Kidney (tissue), 13 donors: ENCODE measurements at regions not wholly inside any gene's neighbourhood (a gene's known extent, or its start where the extent isn't known, plus 50 kb on each side); places are given as distances from the start of the nearest gene placed in this dataset.

Experiments
- DNase-seq, 5 donors: peaks; one replicate each; pipeline ENCODE4 v3.0.0-alpha.2; 2013 to 2020
- FAIRE-seq: peaks from 2 replicates; lab custom pipeline; 2012; peaks lifted over from hg19 to GRCh38; lab: Jason Lieb, UNC
- H3K27ac ChIP-seq, 2 donors: one replicate each; pipeline ENCODE4 v1.7.0; 2013; ENCODE audit warnings: low read depth in 2 of 2, low read length in 2 of 2, inconsistent platforms in 1 of 2
- H3K27me3 ChIP-seq: one replicate; pipeline ENCODE4 v1.7.1; 2013; ENCODE audit warnings: low read length, inconsistent platforms; ENCODE audit not compliant: control insufficient read depth, insufficient read depth
- H3K36me3 ChIP-seq, 3 donors: one replicate each; pipeline versions ENCODE4 v1.7.0 to v1.7.1; 2013; ENCODE audit warnings: low read length in 3 of 3, control low read depth in 1 of 3, inconsistent platforms in 1 of 3; ENCODE audit not compliant: insufficient read depth in 3 of 3, control insufficient read depth in 2 of 3
- H3K4me1 ChIP-seq, 3 donors: one replicate each; pipeline versions ENCODE4 v1.7.0 to v1.7.1; 2013; ENCODE audit warnings: low read length in 3 of 3, inconsistent platforms in 1 of 3, low read depth in 1 of 3; ENCODE audit not compliant: control insufficient read depth in 2 of 3, insufficient read depth in 2 of 3
- H3K4me3 ChIP-seq, 3 donors: one replicate each; pipeline versions ENCODE4 v1.7.0 to v1.8.1; 2013; ENCODE audit warnings: low read length in 3 of 3, control low read depth in 1 of 3, inconsistent platforms in 1 of 3
- H3K9ac ChIP-seq, 3 donors: one replicate each; pipeline versions ENCODE4 v1.7.0 to v1.7.1; 2013; ENCODE audit warnings: low read length in 3 of 3, control low read depth in 1 of 3, inconsistent platforms in 1 of 3
- H3K9me3 ChIP-seq, 3 donors: one replicate each; pipeline versions ENCODE4 v1.7.0 to v1.7.1; 2013; ENCODE audit warnings: low read length in 3 of 3, control low read depth in 1 of 3, inconsistent platforms in 1 of 3; ENCODE audit not compliant: control insufficient read depth in 2 of 3, insufficient read depth in 1 of 3
- CTCF ChIP-seq: IDR thresholded peaks from 3 replicates; pipeline ENCODE4 v1.5.1; 2012; ENCODE audit warnings: mild to moderate bottlenecking, moderate library complexity, borderline replicate concordance; ENCODE audit not compliant: insufficient read depth; ENCODE audit errors: extremely low read depth
- intact Hi-C: fragments of 100-400 bp; cut with DNase I; formaldehyde crosslinking; loops from one replicate; pipeline ENCODE4 v1.11.1; 2022
- donor health status: control.
- donor health status: control.
- donor health status: control.
- donor health status: control.
- donor health status: control.
- donor health status: DM: yes; HTN: yes; CAD: no.
- donor health status: Normal renal cell carcinoma (clear cell type).

GRCh38 chr16:25628766-25629165, 63.0 kb upstream of the HS3ST4 start:
- no peak overlapping the region for H3K9ac ChIP-seq
- TF ChIP-seq CTCF: no peak
- no peak for FAIRE-seq
- no peaks in the 10 kb centered on the region for H3K27me3 ChIP-seq
- no peak for DNase-seq
- no peaks in the 10 kb centered on the region for H3K4me1 ChIP-seq
- H3K36me3 ChIP-seq: no peaks in the 10 kb centered on the region
- intact Hi-C loops: no loop called here
- H3K9me3 ChIP-seq: peaks cover 0 to 9% (median 0%) of the 10 kb centered on the region in 3 donors
- no peak overlapping the region for H3K27ac ChIP-seq
- no peak overlapping the region for H3K4me3 ChIP-seq

- Histone ChIP-seq H3K4me3 (no peak overlapping the region), H3K27ac (no peak overlapping the region), H3K27me3 (no peaks in the 10 kb centered on the region), H3K9ac (no peak overlapping the region), H3K36me3 (no peaks in the 10 kb centered on the region), H3K4me1 (no peaks in the 10 kb centered on the region), H3K9me3 (peaks cover 0 to 9% (median 0%) of the 10 kb centered on the region in 3 donors)
- no peak for TF ChIP-seq CTCF
- DNase-seq (no peak), FAIRE-seq (no peak)
- intact Hi-C loops: no loop called here
Measured at GRCh38 chr16:25627641-25628040, 64.1 kb upstream of the HS3ST4 start.

- DNase-seq: no peak
- Histone ChIP-seq H3K9me3 (peaks cover 0 to 9% (median 0%) of the 10 kb centered on the region in 3 donors), H3K4me1 (no peaks in the 10 kb centered on the region), H3K36me3 (no peaks in the 10 kb centered on the region), H3K4me3 (no peak overlapping the region), H3K27ac (no peak overlapping the region), H3K9ac (no peak overlapping the region), H3K27me3 (no peaks in the 10 kb centered on the region)
- FAIRE-seq: no peak
- intact Hi-C loops: no loop called here
- TF ChIP-seq CTCF: no peak
Measured at GRCh38 chr16:25626172-25626571, 65.6 kb upstream of the HS3ST4 start.

DNA sequence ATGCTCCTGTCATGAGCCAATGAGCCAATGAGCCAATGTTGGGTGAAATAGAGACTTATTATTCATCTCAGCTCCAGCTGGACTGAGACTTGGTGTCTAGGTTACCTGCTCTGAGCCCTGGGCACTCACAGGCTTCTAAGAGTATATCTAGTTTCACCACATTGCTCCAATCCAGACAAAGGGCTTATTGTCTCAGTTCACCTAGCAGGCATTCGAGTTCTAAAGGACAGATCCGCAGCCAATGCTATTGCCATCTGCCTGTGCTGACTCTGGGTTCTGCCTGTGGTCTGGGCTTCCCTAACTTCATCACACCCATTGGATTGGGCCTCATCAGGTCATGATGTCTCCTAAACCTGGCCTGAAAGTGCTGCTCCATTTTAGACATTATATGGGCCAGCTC, 66.1 kb upstream of the HS3ST4 start:
- DNase-seq: peak in 1 of 5 donors; percentile 0
- H3K9me3 ChIP-seq: peaks cover 0 to 9% (median 0%) of the 10 kb centered on the region in 3 donors
- intact Hi-C loops: no loop called here
- no peaks in the 10 kb centered on the region for H3K27me3 ChIP-seq
- no peak for FAIRE-seq
- H3K36me3 ChIP-seq: no peaks in the 10 kb centered on the region
- H3K27ac ChIP-seq: no peak overlapping the region
- no peaks in the 10 kb centered on the region for H3K4me1 ChIP-seq
- H3K4me3 ChIP-seq: no peak overlapping the region
- H3K9ac ChIP-seq: no peak overlapping the region
- TF ChIP-seq CTCF: no peak
